Prostate gland (tissue), 2 donors: ENCODE measurements at regions not wholly inside any gene's neighbourhood (a gene's known extent, or its start where the extent isn't known, plus 50 kb on each side); places are given as distances from the start of the nearest gene placed in this dataset.

Source experiments
- DNase-seq: peaks from one replicate; pipeline ENCODE4 v3.0.0-alpha.2; 2019; ENCODE audit warnings: low spot score
- H3K27ac ChIP-seq, 2 donors: fragments of 200-600 bp; sonication (generic); 2 replicates each; pipeline ENCODE4 v1.5.1; 2017 to 2019
- H3K27me3 ChIP-seq: fragments of 200-600 bp; sonication (generic); replicated peaks from 2 replicates; pipeline ENCODE4 v1.5.1; 2019; ENCODE audit not compliant: insufficient read depth
- H3K36me3 ChIP-seq, 2 donors: fragments of 200-600 bp; sonication (generic); 1 replicate in 1 of 2; 2 replicates in 1 of 2; pipeline versions ENCODE4 v1.5.1 to v1.8.1; 2017 to 2019
- H3K4me1 ChIP-seq: fragments of 200-600 bp; sonication (generic); replicated peaks from 2 replicates; pipeline ENCODE4 v1.5.1; 2019
- H3K4me3 ChIP-seq, 2 donors: fragments of 200-600 bp; sonication (generic); 2 replicates each; pipeline ENCODE4 v1.5.1; 2017 to 2019
- H3K9me3 ChIP-seq: fragments of 200-600 bp; sonication (generic); 2 replicates; pipeline ENCODE4 v1.5.1; 2017
- POLR2A ChIP-seq: fragments of 450-650 bp; IDR thresholded peaks from one replicate; pipeline ENCODE4 v1.6.1; 2016; ENCODE audit warnings: antibody characterized with exemption, mild to moderate bottlenecking
- POLR2AphosphoS5 ChIP-seq: sonication (generic); formaldehyde crosslinking; IDR thresholded peaks from one replicate; pipeline ENCODE4 v1.6.1; 2017; ENCODE audit warnings: antibody characterized with exemption
- WGBS: methylation state at CpG from one replicate; pipeline ENCODE4 v1.1.5; 2018; 5-methylcytosine and 5-hydroxymethylcytosine counted together
- intact Hi-C: fragments of 100-400 bp; cut with DNase I; formaldehyde crosslinking; loops from one replicate; pipeline ENCODE4 v1.14.2; 2022
- TF ChIP-seq, protein P1 (sequence below), 4 experiments: fragments of 200-600 bp in 2 of 4; fragments of 450-650 bp in 2 of 4; sonication (generic) in 2 of 4; IDR thresholded peaks; 1 replicate in 3 of 4; 2 replicates in 1 of 4; pipeline ENCODE4 v1.5.1; 2016 to 2019; ENCODE audit warnings: antibody characterized with exemption in 4 of 4, mild to moderate bottlenecking in 2 of 4, moderate library complexity in 2 of 4

DNA sequence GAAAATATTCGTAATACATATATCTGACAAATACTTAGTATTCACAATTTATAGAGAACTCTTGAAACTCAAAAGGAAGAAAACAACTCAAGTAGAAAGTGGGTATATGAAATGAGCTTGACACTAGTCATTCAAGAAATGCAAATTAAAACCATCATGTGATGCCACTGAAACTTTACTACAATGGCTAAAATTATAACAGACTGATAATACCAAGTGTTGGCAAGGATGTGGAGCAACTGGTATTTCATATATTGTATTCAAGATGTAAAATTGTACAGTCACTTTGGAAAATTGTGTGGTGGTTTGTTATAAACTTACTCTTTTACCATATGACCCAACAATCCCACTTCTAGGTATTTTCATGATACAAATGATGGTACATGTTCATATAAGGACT is 68.7 kb upstream of the AGTR1 start:
- H3K27me3 ChIP-seq: no peaks in the 10 kb centered on the region
- intact Hi-C loops: no loop called here
- no peaks in the 10 kb centered on the region for H3K9me3 ChIP-seq
- H3K27ac ChIP-seq: no peak overlapping the region
- 93% methylated on average over 1 of the region's 1 CpG for WGBS
- no peaks in the 10 kb centered on the region for H3K4me1 ChIP-seq
- no peak overlapping the region for H3K4me3 ChIP-seq
- TF ChIP-seq POLR2AphosphoS5: no peak
- TF ChIP-seq, protein P1, sequence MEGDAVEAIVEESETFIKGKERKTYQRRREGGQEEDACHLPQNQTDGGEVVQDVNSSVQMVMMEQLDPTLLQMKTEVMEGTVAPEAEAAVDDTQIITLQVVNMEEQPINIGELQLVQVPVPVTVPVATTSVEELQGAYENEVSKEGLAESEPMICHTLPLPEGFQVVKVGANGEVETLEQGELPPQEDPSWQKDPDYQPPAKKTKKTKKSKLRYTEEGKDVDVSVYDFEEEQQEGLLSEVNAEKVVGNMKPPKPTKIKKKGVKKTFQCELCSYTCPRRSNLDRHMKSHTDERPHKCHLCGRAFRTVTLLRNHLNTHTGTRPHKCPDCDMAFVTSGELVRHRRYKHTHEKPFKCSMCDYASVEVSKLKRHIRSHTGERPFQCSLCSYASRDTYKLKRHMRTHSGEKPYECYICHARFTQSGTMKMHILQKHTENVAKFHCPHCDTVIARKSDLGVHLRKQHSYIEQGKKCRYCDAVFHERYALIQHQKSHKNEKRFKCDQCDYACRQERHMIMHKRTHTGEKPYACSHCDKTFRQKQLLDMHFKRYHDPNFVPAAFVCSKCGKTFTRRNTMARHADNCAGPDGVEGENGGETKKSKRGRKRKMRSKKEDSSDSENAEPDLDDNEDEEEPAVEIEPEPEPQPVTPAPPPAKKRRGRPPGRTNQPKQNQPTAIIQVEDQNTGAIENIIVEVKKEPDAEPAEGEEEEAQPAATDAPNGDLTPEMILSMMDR (IDR thresholded peaks at IDR 0.05): no peak
- TF ChIP-seq POLR2A: no peak
- DNase-seq: no peak
- no peaks in the 10 kb centered on the region for H3K36me3 ChIP-seq

DNA sequence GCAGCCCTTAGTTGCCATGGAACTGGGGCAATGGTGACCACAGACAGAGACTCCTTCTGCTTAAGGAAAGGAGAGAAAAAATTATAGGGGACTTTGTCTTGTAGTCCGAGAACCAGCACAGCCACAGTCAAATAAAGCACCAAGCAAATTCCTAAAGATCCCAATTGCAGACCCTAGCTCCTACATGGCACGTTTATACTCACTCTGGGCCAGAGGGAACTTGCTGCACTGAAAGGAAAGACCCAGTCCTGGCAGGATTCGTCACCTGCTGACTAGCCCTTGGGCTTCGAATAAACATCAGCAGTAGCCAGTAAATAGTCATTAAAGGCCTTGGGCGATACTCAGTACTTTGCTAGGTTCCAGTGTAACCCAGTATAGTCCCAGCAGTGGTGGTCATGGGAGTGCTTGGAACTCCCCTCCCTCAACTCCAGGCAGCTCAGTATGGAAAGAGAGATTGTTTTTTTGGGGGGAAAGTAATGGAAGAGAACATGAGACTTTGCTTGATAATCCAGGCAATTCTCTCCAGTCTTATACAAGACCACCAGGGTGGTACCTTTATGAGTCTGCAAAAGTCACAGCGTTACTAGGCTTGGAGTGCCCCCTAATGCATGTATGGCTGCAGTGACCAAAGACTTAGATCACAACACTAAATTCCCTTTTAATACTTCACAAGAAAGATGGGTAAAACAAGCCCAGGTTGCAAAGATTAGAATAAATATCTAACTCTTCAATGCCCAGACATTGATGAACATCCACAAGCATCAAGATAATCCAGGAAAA is 66.4 kb upstream of the AGTR1 start:
- intact Hi-C loops: no loop called here
- Histone ChIP-seq H3K27me3 (no peaks in the 10 kb centered on the region), H3K4me3 (no peak overlapping the region), H3K4me1 (no peaks in the 10 kb centered on the region), H3K36me3 (no peaks in the 10 kb centered on the region), H3K27ac (no peak overlapping the region), H3K9me3 (no peaks in the 10 kb centered on the region)
- no peak for TF ChIP-seq POLR2AphosphoS5
- TF ChIP-seq POLR2A: no peak
- TF ChIP-seq, protein P1 (IDR thresholded peaks at IDR 0.05): no peak
- 70% methylated on average over 6 of the region's 6 CpGs for WGBS
- no peak for DNase-seq

DNA sequence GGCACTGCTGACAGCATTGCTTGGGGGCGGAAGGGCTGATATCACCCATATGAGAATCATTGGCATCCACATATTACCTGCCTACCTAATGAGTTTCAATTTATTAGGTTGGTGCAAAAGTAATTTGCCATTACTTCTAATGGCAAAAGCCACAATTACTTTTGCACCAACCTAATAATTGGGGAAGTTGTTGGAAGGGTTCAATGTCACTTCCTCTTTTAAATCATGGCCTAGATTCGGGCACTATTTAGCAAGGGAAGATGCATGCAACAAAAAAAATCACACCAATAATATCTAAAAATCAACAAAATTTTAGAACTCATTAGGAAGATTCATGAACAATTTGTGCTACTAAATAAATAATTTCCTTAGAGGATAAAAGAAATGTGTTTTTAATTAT is 56.0 kb upstream of the AGTR1 start:
- Histone ChIP-seq H3K4me3 (no peak overlapping the region), H3K9me3 (no peaks in the 10 kb centered on the region), H3K27ac (no peak overlapping the region), H3K27me3 (no peaks in the 10 kb centered on the region), H3K36me3 (no peaks in the 10 kb centered on the region), H3K4me1 (no peaks in the 10 kb centered on the region)
- intact Hi-C loops: no loop called here
- TF ChIP-seq, protein P1 (IDR thresholded peaks at IDR 0.05): no peak
- TF ChIP-seq POLR2A: no peak
- no peak for TF ChIP-seq POLR2AphosphoS5
- no peak for DNase-seq
- 92% methylated on average over 2 of the region's 2 CpGs for WGBS

DNA sequence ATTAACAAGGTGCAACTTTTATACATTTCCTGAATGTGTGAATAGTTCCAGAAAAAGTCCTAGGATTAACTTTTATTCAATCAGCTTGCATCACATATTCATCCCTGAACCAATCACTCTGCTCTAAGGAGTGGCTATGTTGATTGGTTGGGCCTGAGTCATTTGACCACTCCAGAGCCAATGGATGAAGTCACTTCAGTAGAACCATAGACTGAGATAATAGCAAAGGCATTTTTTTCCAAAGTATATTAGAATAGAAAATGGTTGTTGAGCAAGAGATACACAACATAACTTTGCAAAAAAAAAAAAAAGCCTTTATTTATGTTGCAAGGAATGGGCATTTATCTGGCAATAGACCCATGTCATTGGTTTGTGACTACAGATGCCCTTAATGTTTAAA is 55.5 kb upstream of the AGTR1 start:
- no peak overlapping the region for H3K27ac ChIP-seq
- no peaks in the 10 kb centered on the region for H3K27me3 ChIP-seq
- H3K9me3 ChIP-seq: no peaks in the 10 kb centered on the region
- no peaks in the 10 kb centered on the region for H3K36me3 ChIP-seq
- intact Hi-C loops: no loop called here
- DNase-seq: no peak
- TF ChIP-seq POLR2AphosphoS5 (no peak), POLR2A (no peak)
- TF ChIP-seq, protein P1 (IDR thresholded peaks at IDR 0.05): no peak
- H3K4me1 ChIP-seq: no peaks in the 10 kb centered on the region
- no peak overlapping the region for H3K4me3 ChIP-seq

DNA sequence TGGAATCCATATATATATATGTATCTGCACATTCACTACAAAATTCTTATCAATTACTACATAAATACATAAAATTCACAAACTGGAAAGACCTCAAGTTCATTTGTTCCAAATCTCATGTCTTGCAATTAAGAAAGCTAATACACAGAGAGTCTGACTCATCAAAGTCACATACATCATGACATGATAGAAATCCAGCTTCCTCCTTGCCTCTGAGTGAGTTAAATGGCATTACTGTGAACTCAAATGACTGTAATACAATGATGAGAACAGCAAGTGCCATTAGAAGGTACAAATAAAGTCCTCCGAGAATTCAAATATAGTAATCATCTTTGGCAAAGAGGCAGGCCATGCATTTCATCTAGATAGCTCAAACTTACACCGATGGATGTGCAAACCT is 55.1 kb upstream of the AGTR1 start:
- no peak for TF ChIP-seq POLR2AphosphoS5
- TF ChIP-seq POLR2A: no peak
- TF ChIP-seq, protein P1 (IDR thresholded peaks at IDR 0.05): no peak
- no peaks in the 10 kb centered on the region for H3K27me3 ChIP-seq
- intact Hi-C loops: no loop called here
- 67% methylated on average over 2 of the region's 2 CpGs for WGBS
- no peak overlapping the region for H3K27ac ChIP-seq
- no peaks in the 10 kb centered on the region for H3K9me3 ChIP-seq
- no peak overlapping the region for H3K4me3 ChIP-seq
- DNase-seq: no peak
- H3K4me1 ChIP-seq: no peaks in the 10 kb centered on the region
- H3K36me3 ChIP-seq: no peaks in the 10 kb centered on the region
